Gastroesophageal sphincter (tissue), 4 donors: ENCODE measurements at regions not wholly inside any gene's neighbourhood (a gene's known extent, or its start where the extent isn't known, plus 50 kb on each side); places are given as distances from the start of the nearest gene placed in this dataset.

Experiments
- ATAC-seq: fragments of 150-250 bp; one replicate; pipeline ENCODE4 v1.9.1; 2016; ENCODE audit warnings: mild to moderate bottlenecking, moderate library complexity
- H3K27ac ChIP-seq, 4 donors: fragments of 200-600 bp; sonication (generic) in 3 of 4; 1 replicate in 3 of 4; 2 replicates in 1 of 4; pipeline ENCODE4 v1.5.1; 2016 to 2019
- H3K27me3 ChIP-seq: fragments of 200-600 bp; sonication (generic); one replicate; pipeline ENCODE4 v1.5.1; 2019
- H3K36me3 ChIP-seq, 2 donors: fragments of 200-600 bp; sonication (generic); one replicate each; pipeline ENCODE4 v1.5.1; 2019; ENCODE audit warnings: control low read depth in 1 of 2
- H3K4me1 ChIP-seq, 3 donors: fragments of 200-600 bp; sonication (generic); 1 replicate in 2 of 3; 2 replicates in 1 of 3; pipeline ENCODE4 v1.5.1; 2016 to 2019; ENCODE audit warnings: control low read depth in 2 of 3
- H3K4me3 ChIP-seq, 2 donors: fragments of 200-600 bp; sonication (generic); one replicate each; pipeline ENCODE4 v1.5.1; 2019; ENCODE audit warnings: mild to moderate bottlenecking in 1 of 2, moderate library complexity in 1 of 2
- H3K9me3 ChIP-seq, 3 donors: fragments of 200-600 bp; sonication (generic); one replicate each; pipeline ENCODE4 v1.5.1; 2017 to 2019; ENCODE audit warnings: control low read depth in 2 of 3
- CTCF ChIP-seq, 4 experiments: fragments of 200-600 bp in 2 of 4; fragments of 450-650 bp in 2 of 4; sonication (generic) in 1 of 4; IDR thresholded peaks; one replicate each; pipeline ENCODE4 v1.5.1; 2017 to 2019; ENCODE audit warnings: antibody characterized with exemption in 4 of 4, mild to moderate bottlenecking in 2 of 4, moderate library complexity in 2 of 4
- EP300 ChIP-seq: sonication (generic); formaldehyde crosslinking; IDR thresholded peaks from one replicate; pipeline ENCODE4 v1.6.1; 2017; ENCODE audit warnings: antibody characterized with exemption, mild to moderate bottlenecking
- POLR2A ChIP-seq, 2 donors: fragments of 450-650 bp; IDR thresholded peaks; one replicate each; pipeline ENCODE4 v1.6.1; 2017; ENCODE audit warnings: antibody characterized with exemption in 2 of 2, mild to moderate bottlenecking in 2 of 2, moderate library complexity in 1 of 2
- POLR2AphosphoS5 ChIP-seq: sonication (generic); formaldehyde crosslinking; IDR thresholded peaks from one replicate; pipeline ENCODE4 v1.6.1; 2017; ENCODE audit warnings: antibody characterized with exemption
- WGBS, 2 donors: methylation state at CpG; one replicate each; pipeline ENCODE4 v1.1.5; 2018; ENCODE audit warnings: low coverage in 1 of 2; 5-methylcytosine and 5-hydroxymethylcytosine counted together

- ATAC-seq = no peak
- H3K9me3 ChIP-seq = no peaks in the 10 kb centered on the region
- H3K4me3 ChIP-seq = no peak overlapping the region
- no peak for TF ChIP-seq EP300
- TF ChIP-seq POLR2AphosphoS5 = no peak
- no peak for TF ChIP-seq CTCF (IDR thresholded peaks at IDR 0.05)
- TF ChIP-seq POLR2A (IDR thresholded peaks at IDR 0.05) = no peak
- peaks cover 63% of the 10 kb centered on the region for H3K27me3 ChIP-seq
- WGBS, 2 donors = 86% methylated on average over 10 of the region's 18 CpGs; no CpG with 5 or more reads in 1 of the 2 donors
- H3K4me1 ChIP-seq = no peaks in the 10 kb centered on the region
- H3K36me3 ChIP-seq = no peaks in the 10 kb centered on the region
- no peak overlapping the region for H3K27ac ChIP-seq
Measured at GRCh38 chr22:48358886-48359612, 1468.6 kb downstream of the BRD1 start.

GRCh38 chr22:48357961-48358360 lies 1469.7 kb downstream of the BRD1 start:
- Histone ChIP-seq H3K36me3 (no peaks in the 10 kb centered on the region), H3K4me3 (no peak overlapping the region), H3K27ac (no peak overlapping the region), H3K27me3 (peaks cover 71% of the 10 kb centered on the region), H3K9me3 (no peaks in the 10 kb centered on the region), H3K4me1 (no peaks in the 10 kb centered on the region)
- no peak for TF ChIP-seq CTCF (IDR thresholded peaks at IDR 0.05)
- no peak for TF ChIP-seq EP300
- TF ChIP-seq POLR2A (IDR thresholded peaks at IDR 0.05) = no peak
- TF ChIP-seq POLR2AphosphoS5 = no peak
- ATAC-seq = no peak
- 84% methylated on average over 6 of the region's 7 CpGs; no CpG with 5 or more reads in 1 of the 2 donors for WGBS, 2 donors

- WGBS, 2 donors = 70 to 77% methylated on average over 3 to 7 of the region's 13 CpGs
- no peaks in the 10 kb centered on the region for H3K9me3 ChIP-seq
- H3K4me3 ChIP-seq = no peak overlapping the region
- no peak overlapping the region for H3K27ac ChIP-seq
- H3K36me3 ChIP-seq = no peaks in the 10 kb centered on the region
- no peaks in the 10 kb centered on the region for H3K4me1 ChIP-seq
- TF ChIP-seq POLR2A (IDR thresholded peaks at IDR 0.05) (no peak), CTCF (IDR thresholded peaks at IDR 0.05) (no peak), EP300 (no peak), POLR2AphosphoS5 (no peak)
- ATAC-seq = no peak
- peaks cover 78% of the 10 kb centered on the region for H3K27me3 ChIP-seq
Measured at GRCh38 chr22:48357196-48357595, 1470.5 kb downstream of the BRD1 start.

GRCh38 chr22:48356731-48357130 lies 1470.9 kb downstream of the BRD1 start:
- H3K4me3 ChIP-seq = no peak overlapping the region
- 36 to 80% methylated on average over 2 to 4 of the region's 5 CpGs for WGBS, 2 donors

More at GRCh38 chr22:48356731-48357130, 1470.9 kb downstream of the BRD1 start:
- ATAC-seq = no peak
- Histone ChIP-seq H3K27me3 (peaks cover 83% of the 10 kb centered on the region), H3K9me3 (no peaks in the 10 kb centered on the region), H3K36me3 (no peaks in the 10 kb centered on the region), H3K27ac (no peak overlapping the region), H3K4me1 (no peaks in the 10 kb centered on the region)
- no peak for TF ChIP-seq POLR2AphosphoS5
- no peak for TF ChIP-seq CTCF (IDR thresholded peaks at IDR 0.05)
- TF ChIP-seq EP300 = no peak
- no peak for TF ChIP-seq POLR2A (IDR thresholded peaks at IDR 0.05)
